NCI-H2227 (cell line): ENCODE measurements at regions not wholly inside any gene's neighbourhood (a gene's known extent, or its start where the extent isn't known, plus 50 kb on each side); places are given as distances from the start of the nearest gene placed in this dataset.

Source experiments
- DNase-seq: peaks from one replicate; lab custom pipeline; 2025; ENCODE audit not compliant: unreplicated experiment; lab: John Stamatoyannopoulos, UW

GRCh38 chr16:11471548-11471947, 115.2 kb downstream of the LITAF start:
- DNase-seq = no peak

- no peak for DNase-seq
Observed at GRCh38 chr16:11472410-11472809, 114.3 kb downstream of the LITAF start.

- no peak for DNase-seq
Observed at GRCh38 chr16:11472851-11473250, 113.9 kb downstream of the LITAF start.

- no peak for DNase-seq
Observed at GRCh38 chr16:11473728-11474127, 113.0 kb downstream of the LITAF start.

- DNase-seq = peak; percentile 22
Observed at GRCh38 chr16:11474617-11475291, 112.0 kb downstream of the LITAF start.

- no peak for DNase-seq
Observed at GRCh38 chr16:11475896-11476630, 110.7 kb downstream of the LITAF start.

GRCh38 chr16:11476676-11477075, 110.0 kb downstream of the LITAF start:
- DNase-seq = no peak

- DNase-seq = no peak
Observed at GRCh38 chr16:11478431-11479119, 108.1 kb downstream of the LITAF start.

- no peak for DNase-seq
Observed at GRCh38 chr16:11479916-11480315, 106.8 kb downstream of the LITAF start.

- no peak for DNase-seq
Observed at GRCh38 chr16:11480634-11481033, 106.1 kb downstream of the LITAF start.

GRCh38 chr16:11481987-11482386, 104.7 kb downstream of the LITAF start:
- DNase-seq = no peak

- no peak for DNase-seq
Observed at GRCh38 chr16:11482946-11483748, 103.6 kb downstream of the LITAF start.

GRCh38 chr16:11484691-11485258, 101.9 kb downstream of the LITAF start:
- DNase-seq = no peak

- DNase-seq = no peak
Observed at GRCh38 chr16:11485676-11486075, 101.0 kb downstream of the LITAF start.

GRCh38 chr16:11487289-11487688, 99.4 kb downstream of the LITAF start:
- DNase-seq = no peak

GRCh38 chr16:11488304-11488703, 98.4 kb downstream of the LITAF start:
- DNase-seq = no peak

- no peak for DNase-seq
Observed at GRCh38 chr16:11491524-11491923, 95.2 kb downstream of the LITAF start.

- no peak for DNase-seq
Observed at GRCh38 chr16:11492808-11493530, 93.8 kb downstream of the LITAF start.

GRCh38 chr16:11493531-11493929, 93.2 kb downstream of the LITAF start:
- DNase-seq = no peak

- DNase-seq = no peak
Observed at GRCh38 chr16:11494029-11494428, 92.7 kb downstream of the LITAF start.
